MM.1S (cell line): ENCODE measurements at regions not wholly inside any gene's neighbourhood (a gene's known extent, or its start where the extent isn't known, plus 50 kb on each side); places are given as distances from the start of the nearest gene placed in this dataset.

Experiments used
- CTCF ChIP-seq: fragments of 300-600 bp; sonication (generic); IDR thresholded peaks from 2 replicates; pipeline ENCODE4 v1.5.1; 2016; ENCODE audit warnings: antibody characterized with exemption, low read length, mixed read lengths
- EZH2 ChIP-seq: fragments of 300-600 bp; sonication (generic); optimal IDR thresholded peaks from 2 replicates; pipeline ENCODE3; 2017; ENCODE audit warnings: low read depth, mild to moderate bottlenecking, antibody characterized with exemption, low read length, mixed read lengths
- EZH2phosphoT487 ChIP-seq: fragments of 300-600 bp; sonication (generic); IDR thresholded peaks from 2 replicates; pipeline ENCODE4 v1.6.1; 2018; ENCODE audit warnings: antibody characterized with exemption, low read length

GRCh38 chr11:116046127-116046526 is 541.9 kb upstream of the CADM1 start:
- TF ChIP-seq CTCF (no peak), EZH2 (no peak), EZH2phosphoT487 (no peak)
